Suprapubic skin (tissue), 4 donors: ENCODE measurements at regions not wholly inside any gene's neighbourhood (a gene's known extent, or its start where the extent isn't known, plus 50 kb on each side); places are given as distances from the start of the nearest gene placed in this dataset.

Experiments used
- DNase-seq, 2 donors: peaks; one replicate each; pipeline ENCODE4 v3.0.0-alpha.2; 2019; ENCODE audit warnings: low spot score in 2 of 2
- H3K27ac ChIP-seq: fragments of 200-600 bp; sonication (generic); one replicate; pipeline ENCODE4 v1.5.1; 2019
- H3K27me3 ChIP-seq: fragments of 200-600 bp; sonication (generic); one replicate; pipeline ENCODE4 v1.5.1; 2019
- H3K36me3 ChIP-seq: fragments of 200-600 bp; sonication (generic); one replicate; pipeline ENCODE4 v1.5.1; 2019
- H3K4me1 ChIP-seq: fragments of 200-600 bp; sonication (generic); one replicate; pipeline ENCODE4 v1.5.1; 2019
- H3K4me3 ChIP-seq: fragments of 200-600 bp; sonication (generic); one replicate; pipeline ENCODE4 v1.5.1; 2019; ENCODE audit warnings: mild to moderate bottlenecking
- H3K9me3 ChIP-seq: fragments of 200-600 bp; sonication (generic); one replicate; pipeline ENCODE4 v1.5.1; 2019
- CTCF ChIP-seq, 2 donors: fragments of 200-600 bp in 1 of 2; fragments of 450-650 bp in 1 of 2; sonication (generic) in 1 of 2; IDR thresholded peaks; one replicate each; pipeline ENCODE4 v1.5.1; 2016 to 2019; ENCODE audit warnings: antibody characterized with exemption in 2 of 2, mild to moderate bottlenecking in 1 of 2, moderate library complexity in 1 of 2
- EP300 ChIP-seq: sonication (generic); formaldehyde crosslinking; IDR thresholded peaks from one replicate; pipeline ENCODE4 v1.6.1; 2017; ENCODE audit warnings: antibody characterized with exemption
- POLR2A ChIP-seq, 2 donors: fragments of 450-650 bp; IDR thresholded peaks; one replicate each; pipeline ENCODE4 v1.6.1; 2017; ENCODE audit warnings: antibody characterized with exemption in 2 of 2, mild to moderate bottlenecking in 2 of 2, moderate library complexity in 2 of 2
- POLR2AphosphoS5 ChIP-seq, 3 donors: sonication (generic); formaldehyde crosslinking; IDR thresholded peaks; one replicate each; pipeline ENCODE4 v1.6.1; 2017; ENCODE audit warnings: antibody characterized with exemption in 3 of 3
- whole genome bisulfite sequencing: methylation state at CpG from one replicate; pipeline ENCODE4 v1.1.5; 2018; 5-methylcytosine and 5-hydroxymethylcytosine counted together

GRCh38 chr18:42563995-42564394 is 551.5 kb downstream of the RIT2 start:
- H3K36me3 ChIP-seq, result no peaks in the 10 kb centered on the region
- WGBS, result 61% methylated on average over 3 of the region's 3 CpGs

GRCh38 chr18:42564761-42565160 is 550.7 kb downstream of the RIT2 start:
- Histone ChIP-seq H3K9me3 (no peaks in the 10 kb centered on the region), H3K4me1 (no peaks in the 10 kb centered on the region), H3K27ac (no peak overlapping the region), H3K4me3 (no peak overlapping the region), H3K36me3 (no peaks in the 10 kb centered on the region), H3K27me3 (no peaks in the 10 kb centered on the region)
- TF ChIP-seq EP300, result no peak
- TF ChIP-seq POLR2A (IDR thresholded peaks at IDR 0.05), result no peak
- TF ChIP-seq POLR2AphosphoS5 (IDR thresholded peaks at IDR 0.05), result no peak
- TF ChIP-seq CTCF (IDR thresholded peaks at IDR 0.05), result no peak
- no peak for DNase-seq
- 86% methylated on average over 1 of the region's 1 CpG for WGBS

More at GRCh38 chr18:42563995-42564394, 551.5 kb downstream of the RIT2 start:
- H3K27me3 ChIP-seq, result no peaks in the 10 kb centered on the region
- TF ChIP-seq CTCF (IDR thresholded peaks at IDR 0.05) (no peak), POLR2AphosphoS5 (IDR thresholded peaks at IDR 0.05) (no peak), EP300 (no peak), POLR2A (IDR thresholded peaks at IDR 0.05) (no peak)
- DNase-seq, result no peak
- no peaks in the 10 kb centered on the region for H3K4me1 ChIP-seq
- H3K27ac ChIP-seq, result no peak overlapping the region
- H3K9me3 ChIP-seq, result no peaks in the 10 kb centered on the region
- H3K4me3 ChIP-seq, result no peak overlapping the region

- H3K9me3 ChIP-seq, result no peaks in the 10 kb centered on the region
- no peak overlapping the region for H3K4me3 ChIP-seq
- TF ChIP-seq CTCF (IDR thresholded peaks at IDR 0.05), result no peak
- no peak for TF ChIP-seq POLR2A (IDR thresholded peaks at IDR 0.05)
- no peak for TF ChIP-seq EP300
- TF ChIP-seq POLR2AphosphoS5 (IDR thresholded peaks at IDR 0.05), result no peak
- no peak for DNase-seq
- no peak overlapping the region for H3K27ac ChIP-seq
- no peaks in the 10 kb centered on the region for H3K36me3 ChIP-seq
- no peaks in the 10 kb centered on the region for H3K27me3 ChIP-seq
- no peaks in the 10 kb centered on the region for H3K4me1 ChIP-seq
- WGBS, result 89% methylated on average over 2 of the region's 2 CpGs
Observed at GRCh38 chr18:42568773-42569172, 546.7 kb downstream of the RIT2 start.

- 37% methylated on average over 4 of the region's 4 CpGs for WGBS
- Histone ChIP-seq H3K27me3 (no peaks in the 10 kb centered on the region), H3K27ac (no peak overlapping the region), H3K4me3 (no peak overlapping the region), H3K9me3 (no peaks in the 10 kb centered on the region), H3K36me3 (no peaks in the 10 kb centered on the region), H3K4me1 (no peaks in the 10 kb centered on the region)
- DNase-seq, result no peak
- TF ChIP-seq CTCF (IDR thresholded peaks at IDR 0.05) (no peak), EP300 (no peak), POLR2AphosphoS5 (IDR thresholded peaks at IDR 0.05) (no peak), POLR2A (IDR thresholded peaks at IDR 0.05) (no peak)
Observed at GRCh38 chr18:42574871-42575270, 540.6 kb downstream of the RIT2 start.

- Histone ChIP-seq H3K9me3 (no peaks in the 10 kb centered on the region), H3K4me1 (no peaks in the 10 kb centered on the region), H3K27me3 (no peaks in the 10 kb centered on the region), H3K36me3 (no peaks in the 10 kb centered on the region), H3K27ac (no peak overlapping the region), H3K4me3 (no peak overlapping the region)
- no peak for TF ChIP-seq EP300
- TF ChIP-seq CTCF (IDR thresholded peaks at IDR 0.05), result no peak
- TF ChIP-seq POLR2AphosphoS5 (IDR thresholded peaks at IDR 0.05), result no peak
- no peak for TF ChIP-seq POLR2A (IDR thresholded peaks at IDR 0.05)
- no peak for DNase-seq
Observed at GRCh38 chr18:42576124-42576523, 539.4 kb downstream of the RIT2 start.
